CD4-positive, alpha-beta T cell treated with Interleukin-2 at 100 ng/mL for 4 hours (primary cell): ENCODE measurements at regions not wholly inside any gene's neighbourhood (a gene's known extent, or its start where the extent isn't known, plus 50 kb on each side); places are given as distances from the start of the nearest gene placed in this dataset.
A peak's percentile ranks its signal among the peaks of the same experiment; 100 is the strongest.

Experiments used
- DNase-seq: peaks from one replicate; pipeline ENCODE4 v3.0.0-alpha.2; 2020; ENCODE audit warnings: low spot score

DNA sequence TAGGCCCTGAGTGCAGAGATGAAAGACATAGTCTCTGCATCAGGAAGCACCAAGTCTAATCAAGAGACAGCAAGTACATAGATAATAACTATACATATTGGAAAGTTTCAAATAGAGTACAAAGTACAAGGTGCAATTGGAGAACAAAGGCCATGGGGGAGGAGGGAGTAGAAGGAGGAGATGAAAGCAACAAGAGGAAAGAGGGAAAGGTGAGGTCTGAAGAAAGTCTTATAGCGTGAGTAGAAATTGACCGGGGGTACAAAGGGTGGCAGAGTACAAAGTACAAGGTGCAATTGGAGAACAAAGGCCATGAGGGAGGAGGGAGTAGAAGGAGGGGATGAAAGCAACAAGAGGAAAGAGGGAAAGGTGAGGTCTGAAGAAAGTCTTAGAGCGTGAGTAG, 244.2 kb upstream of the JUN start:
- DNase-seq, result no peak

DNA sequence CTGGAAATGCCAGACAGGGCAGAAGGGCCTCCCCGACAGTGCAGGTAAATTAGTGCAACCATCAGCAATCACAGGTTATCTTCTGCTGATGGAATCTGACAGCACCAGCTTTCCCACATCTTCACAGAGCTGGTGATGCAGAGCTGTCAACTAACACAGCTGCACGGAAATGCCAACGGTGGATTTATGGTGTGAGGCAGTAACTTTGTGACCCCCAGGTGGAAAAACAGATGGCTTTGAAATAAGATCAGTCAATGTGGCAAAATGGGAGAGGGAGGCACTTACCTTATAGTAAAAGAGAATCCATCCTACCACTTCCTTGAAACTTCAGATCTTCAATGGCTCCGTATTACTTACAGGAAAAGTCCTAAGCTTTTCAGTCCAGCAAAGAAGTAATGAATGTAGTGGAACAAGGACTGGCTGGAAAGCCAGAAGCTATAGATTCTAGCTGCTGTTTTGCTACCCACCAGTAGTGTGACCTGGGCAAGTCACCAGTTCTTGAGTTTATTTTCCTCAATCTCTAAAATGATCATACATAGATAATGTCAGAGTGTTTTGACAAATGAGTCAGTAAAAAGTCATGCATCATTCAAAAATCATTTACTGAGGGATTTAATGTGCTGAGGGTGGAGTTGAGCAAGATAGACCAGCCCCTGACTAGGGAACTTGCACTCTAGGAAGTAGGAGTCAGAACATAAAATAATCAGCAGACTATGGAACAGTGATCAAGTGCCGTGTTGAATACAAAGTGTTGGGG, 245.7 kb upstream of the JUN start:
- no peak for DNase-seq

DNA sequence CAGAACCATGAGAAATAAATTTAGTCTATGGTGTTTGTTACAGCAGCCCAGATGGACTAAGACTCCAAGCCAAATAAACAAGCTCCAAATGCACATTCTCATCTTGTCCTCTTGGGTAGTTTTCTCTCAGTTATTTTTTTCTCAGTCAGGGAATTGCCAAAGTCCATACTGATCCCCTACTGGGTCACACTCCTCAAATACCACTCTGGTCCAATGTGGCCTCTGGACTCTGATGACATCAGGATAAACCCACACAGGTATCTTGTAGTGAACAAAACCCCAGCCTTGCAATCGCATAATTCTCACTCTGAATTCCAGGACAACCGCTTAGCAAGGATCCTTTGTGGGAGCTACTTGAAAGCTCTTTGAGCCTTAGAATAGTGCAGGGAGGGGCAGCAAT, 248.4 kb upstream of the JUN start:
- no peak for DNase-seq

DNA sequence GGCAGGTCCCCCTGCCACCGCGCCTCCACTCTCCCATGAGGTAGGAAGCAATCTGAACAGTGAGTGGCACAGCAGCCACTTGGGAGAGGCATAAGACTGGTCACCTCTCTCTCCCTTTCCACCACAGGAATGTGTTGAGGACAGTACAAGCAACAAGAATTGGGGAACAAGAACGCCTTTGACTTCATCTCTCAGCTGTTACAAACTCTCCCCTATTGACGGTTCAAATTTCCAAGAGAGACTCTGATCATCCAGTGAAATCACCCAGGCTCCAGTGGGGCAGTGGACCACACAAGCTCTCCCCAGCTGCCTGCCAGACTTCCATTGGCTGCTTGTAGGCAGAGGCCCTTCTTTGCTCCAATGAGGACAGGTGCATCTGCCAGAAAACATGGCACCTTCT, 249.9 kb upstream of the JUN start:
- no peak for DNase-seq

DNA sequence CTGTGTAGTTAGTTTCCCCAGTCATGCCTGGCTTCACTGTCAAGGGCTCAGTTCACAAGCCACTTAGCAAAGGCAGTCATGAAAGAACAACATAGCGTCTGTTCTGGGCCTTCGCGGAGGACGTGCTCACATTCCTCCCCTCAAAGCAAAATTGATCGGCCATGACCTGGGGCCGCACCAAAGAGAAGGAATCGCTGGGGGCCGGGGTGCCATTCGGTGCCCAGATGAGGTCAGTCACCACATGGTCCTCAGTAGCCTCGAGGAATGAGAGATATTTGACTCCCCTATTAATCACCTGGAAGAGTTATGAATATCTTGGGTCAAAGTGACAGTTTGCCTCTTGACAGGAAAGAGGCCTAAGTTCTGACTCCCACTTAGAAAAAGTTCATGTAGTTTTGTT, 251.1 kb upstream of the JUN start:
- DNase-seq, result no peak

DNA sequence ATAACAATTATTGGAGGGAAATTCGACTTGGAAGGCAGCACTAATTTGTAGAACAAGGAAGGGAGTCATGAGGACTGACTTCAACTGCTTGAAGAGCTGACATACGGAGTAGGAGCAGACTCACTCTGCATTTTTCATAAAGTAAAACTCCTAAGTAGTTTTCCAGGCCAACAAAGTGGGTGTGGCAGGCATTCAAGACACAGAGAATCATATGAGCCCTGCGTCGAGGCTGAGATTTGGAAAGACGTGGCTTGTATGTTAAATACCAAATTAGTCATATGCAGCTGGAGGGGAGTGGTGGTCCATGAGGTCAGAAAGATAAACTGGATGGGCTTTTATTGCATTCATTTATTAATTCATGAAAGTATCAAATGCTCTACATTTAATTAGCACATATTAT, 255.7 kb upstream of the JUN start:
- no peak for DNase-seq

DNA sequence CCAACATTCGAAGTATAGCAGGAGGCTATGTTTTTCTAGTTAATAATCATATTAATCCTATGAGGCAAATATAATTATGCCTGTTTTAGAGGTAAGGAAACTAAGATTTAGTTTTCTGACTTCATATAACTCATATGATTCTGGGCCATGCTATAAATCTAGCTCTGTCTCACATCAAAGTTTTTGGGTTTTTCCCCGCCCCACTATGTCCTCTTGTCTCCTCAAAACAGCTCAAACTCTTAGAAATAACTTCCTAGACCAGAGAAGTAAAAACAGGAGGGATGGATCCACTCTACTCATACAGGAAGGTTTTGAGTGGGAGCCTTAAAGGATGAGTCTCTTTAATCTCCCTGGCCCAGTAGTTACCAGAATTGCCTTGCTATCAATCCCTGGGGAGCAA, 256.4 kb upstream of the FGGY start:
- DNase-seq, result no peak

DNA sequence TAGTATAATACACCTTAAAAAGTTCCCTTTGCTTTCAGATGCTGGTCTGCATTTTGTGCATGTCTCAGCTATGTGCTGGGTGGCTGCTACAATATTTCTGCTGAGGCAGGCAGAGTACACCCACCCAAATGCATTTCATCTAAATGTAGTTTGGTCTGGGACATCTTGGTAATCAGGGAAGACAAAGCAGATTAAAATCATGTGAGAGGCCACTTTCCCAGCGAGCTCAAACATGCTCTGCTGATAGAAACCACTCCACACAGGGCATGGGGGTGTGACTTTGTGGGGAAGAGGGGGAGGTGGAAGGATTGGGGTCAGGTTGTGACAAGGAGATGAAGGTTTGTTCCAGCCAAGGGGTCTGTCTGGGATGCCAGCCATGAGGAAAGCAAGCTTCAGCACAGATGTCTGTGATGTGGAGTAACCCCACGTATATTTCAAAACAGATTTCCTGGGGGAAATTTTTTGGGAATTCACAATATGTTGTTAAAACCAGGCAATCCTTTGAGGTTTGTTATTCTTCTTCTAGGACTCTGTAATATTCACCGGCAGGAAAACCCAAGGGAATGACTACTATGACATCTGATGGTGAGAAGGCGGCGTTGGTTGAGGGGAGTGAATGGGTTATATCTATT, 255.1 kb upstream of the FGGY start:
- DNase-seq, result no peak

DNA sequence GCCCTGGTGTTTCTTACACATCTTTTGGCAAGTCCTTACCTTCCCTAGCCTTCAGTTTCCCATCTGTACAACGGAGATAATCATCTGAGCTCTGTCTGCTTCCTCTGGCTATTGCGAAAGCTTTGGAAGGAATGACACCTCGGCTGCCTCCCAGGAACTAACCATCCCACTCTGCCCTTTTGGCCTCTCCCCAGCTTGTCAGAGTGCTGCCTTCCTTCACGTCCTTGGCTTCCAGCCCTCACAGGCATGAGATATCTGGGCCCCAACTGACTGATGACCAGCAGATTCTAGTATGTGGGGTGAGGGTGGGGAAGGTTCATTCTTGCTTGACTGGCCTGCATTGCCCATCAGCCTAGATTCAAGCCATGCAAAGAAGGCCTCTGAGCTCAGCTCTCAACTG, 253.1 kb upstream of the FGGY start:
- no peak for DNase-seq

DNA sequence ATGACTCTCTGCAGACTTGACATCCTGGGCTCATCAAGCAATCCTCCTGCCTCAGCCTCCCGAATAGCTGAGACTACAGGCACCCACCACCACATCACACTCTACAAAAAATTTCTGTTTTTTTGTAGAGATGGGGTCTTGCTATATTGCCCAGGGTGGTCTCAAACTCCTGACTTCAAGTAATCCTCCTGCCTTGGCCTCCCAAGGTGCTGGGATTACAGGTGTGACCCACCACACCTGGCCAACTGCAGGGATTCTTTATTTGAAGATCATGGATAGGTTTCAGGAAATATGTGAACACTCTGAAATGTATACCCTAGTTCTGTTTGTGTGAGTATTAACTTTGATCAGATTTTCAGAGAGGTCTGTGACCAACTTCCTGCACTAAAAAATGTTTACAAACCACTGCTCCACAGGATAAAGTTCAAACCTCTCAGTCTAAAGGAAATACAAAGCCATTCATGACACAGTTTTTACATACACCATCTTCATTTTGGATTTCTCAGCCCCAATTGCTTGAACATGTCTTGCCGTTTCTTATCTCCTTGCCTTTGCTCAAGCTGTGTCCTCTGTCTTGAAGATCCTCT, 252.3 kb upstream of the FGGY start:
- peak; percentile 16 for DNase-seq

DNA sequence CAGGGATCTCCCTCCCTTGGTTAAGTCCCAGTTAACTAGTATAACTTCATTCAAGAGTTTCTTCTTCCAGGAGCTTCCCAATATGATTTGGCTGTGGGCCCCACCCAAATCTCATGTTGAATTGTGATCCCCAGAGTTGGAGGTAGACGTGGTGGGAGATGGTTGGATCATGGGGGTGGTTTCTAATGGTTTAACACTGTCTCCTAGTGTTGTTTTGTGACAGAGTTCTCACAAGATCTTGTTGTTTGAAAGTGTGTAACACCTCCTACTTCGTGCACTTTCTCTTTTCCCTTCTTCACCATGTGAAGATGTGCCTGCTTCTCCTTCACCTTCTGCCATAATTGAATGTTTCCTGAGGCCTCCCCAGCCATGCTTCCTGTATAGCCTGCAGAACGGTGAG, 251.8 kb upstream of the FGGY start:
- no peak for DNase-seq

DNA sequence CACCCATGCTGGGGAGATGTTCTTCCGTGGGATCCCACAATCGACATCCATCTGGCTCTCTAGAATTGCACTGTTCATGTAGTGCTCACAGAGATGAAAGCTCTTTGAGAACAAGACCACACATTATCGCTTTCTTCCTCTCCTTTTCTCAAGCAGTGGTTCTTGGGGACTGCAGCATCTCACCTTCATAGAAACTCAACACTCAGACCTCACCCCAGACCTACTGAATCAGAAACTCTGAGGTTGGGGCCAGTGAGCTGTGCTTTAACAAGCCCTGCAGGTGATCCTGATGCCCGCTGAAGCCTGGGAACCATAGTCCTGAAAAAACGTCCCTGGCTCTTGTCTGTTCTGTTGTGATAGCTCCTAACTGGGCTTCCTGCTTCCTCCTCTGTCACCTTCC, 251.3 kb upstream of the FGGY start:
- DNase-seq, result no peak

DNA sequence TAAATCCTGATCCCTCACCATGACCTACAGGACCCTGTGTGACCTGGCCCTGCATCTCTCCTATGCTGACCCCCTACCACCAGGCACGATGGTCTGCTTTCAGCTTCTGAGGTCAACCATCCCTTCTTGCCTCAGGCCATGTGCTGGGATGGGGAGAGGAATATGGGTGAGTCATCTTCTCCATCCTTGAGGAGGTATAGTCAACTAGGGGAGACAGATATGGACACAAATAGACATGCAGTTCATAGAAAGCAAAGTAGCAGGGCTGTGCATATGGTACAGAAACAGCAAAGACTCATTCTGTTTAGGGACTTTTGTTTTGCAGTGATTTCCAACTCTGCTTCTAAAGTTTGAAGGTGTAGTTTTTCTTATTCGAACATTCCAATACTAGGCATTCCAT, 250.8 kb upstream of the FGGY start:
- no peak for DNase-seq

DNA sequence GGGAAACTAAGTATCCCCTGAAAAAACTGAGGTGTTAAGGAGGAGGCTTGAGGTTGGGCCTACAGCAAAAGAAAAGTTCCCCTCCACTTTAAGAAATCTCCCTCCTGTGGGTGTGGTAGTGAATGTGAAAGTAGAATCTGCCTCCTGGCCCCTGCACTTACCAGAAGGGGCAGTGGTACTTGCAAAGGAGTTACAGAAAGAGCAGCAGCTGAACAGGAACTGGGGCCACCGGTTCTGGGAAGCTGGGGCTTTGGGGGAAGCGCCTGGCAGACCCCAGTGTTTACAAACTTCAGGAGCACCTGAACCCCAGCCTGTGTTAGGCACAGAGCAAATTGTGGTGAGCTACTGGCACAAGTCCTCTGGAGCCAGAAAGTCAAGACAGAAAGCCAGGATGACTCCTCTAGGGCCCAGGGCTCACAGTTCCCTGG, 250.2 kb upstream of the FGGY start:
- DNase-seq, result peak; percentile 45

DNA sequence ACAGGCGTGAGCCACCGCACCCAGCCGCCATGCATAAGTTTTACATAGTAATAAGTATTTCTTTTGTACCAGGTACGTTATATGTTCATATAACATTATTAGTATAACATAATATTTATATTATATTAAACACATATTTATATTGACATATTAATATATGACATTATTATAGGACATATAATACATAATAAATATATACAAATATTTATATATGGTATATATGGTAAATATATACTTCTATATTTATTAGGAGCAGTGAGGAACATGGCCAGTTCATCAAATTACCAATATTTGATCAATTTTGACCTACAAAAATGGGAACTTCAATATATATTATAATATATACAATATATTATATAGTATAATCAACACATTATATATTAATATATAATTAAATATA, 245.9 kb upstream of the FGGY start:
- no peak for DNase-seq

DNA sequence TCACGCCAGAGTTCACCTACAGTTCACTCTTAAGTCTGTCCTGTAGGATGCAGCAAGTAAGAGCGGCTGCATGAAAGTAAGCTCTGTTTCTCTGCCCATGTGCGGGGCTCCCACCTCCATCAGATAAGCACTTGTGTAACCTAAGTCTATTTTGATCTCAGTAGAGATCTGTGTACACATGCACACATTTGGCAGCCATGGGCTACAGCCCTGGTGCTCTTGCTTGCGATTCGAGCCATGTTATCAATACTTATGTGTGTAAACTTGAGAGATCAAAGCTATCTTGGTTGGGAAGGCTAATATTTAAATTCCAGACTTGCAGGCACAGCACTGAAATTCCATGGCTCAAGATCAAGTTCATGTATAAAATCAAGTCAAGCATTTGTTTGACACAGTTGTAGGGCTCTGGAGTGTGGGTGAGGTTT, 244.7 kb upstream of the FGGY start:
- no peak for DNase-seq

DNA sequence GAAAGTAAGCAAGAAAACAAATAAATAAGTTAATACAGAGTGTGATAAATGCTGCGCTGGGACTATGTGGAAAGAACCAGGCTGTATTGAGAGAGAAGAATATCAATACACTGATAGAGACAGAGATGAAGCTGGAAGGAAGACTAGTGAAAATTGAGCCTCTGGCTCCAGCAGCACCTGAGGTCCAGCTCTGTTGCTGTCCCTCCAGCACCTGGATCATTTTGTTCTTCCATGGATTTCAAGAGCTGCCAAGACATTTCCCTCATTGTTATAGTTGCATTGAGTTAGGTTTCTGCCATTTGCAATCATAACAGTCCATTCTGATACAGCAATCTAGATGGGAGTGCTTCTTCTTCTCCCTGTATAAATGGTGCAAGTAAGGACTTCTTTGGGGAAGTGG, 242.7 kb upstream of the FGGY start:
- DNase-seq, result no peak

DNA sequence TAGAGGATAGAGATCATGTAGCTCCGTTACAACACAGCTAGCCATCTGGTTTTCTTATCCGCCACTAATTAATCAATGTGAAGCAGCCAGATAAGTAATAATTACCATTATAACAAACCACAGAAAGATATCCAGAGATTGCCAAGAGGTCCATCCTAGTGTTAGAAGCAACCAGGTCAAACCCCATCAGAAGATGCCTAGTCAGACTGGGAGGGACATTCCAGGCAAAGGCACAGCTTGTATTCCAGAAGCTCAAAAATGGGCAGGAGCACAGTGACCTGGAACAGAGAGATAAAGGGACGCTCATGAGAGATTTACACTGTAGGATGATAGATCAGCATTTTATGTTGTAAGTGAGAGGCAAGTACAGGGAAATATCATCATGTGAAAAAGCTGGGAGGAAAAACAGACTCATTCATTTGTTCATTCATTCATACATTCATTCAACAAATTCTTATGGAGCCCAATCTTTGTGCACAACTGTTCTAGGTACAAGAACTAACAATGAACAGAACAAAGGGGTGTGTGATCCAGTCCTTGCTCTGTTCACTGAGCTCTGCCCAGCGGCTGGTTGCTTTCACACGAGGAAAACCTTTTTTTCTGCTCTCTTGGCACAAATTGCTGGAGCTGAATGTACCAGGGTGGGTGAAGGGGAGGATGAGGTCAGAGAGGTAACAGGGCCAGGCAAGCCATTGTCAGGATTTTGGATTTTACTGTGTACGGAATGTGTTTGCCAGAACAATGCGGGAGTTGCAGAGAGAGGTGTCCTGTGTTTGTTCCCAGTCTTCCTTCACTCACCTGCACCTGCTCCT, 240.8 kb upstream of the FGGY start:
- no peak for DNase-seq

DNA sequence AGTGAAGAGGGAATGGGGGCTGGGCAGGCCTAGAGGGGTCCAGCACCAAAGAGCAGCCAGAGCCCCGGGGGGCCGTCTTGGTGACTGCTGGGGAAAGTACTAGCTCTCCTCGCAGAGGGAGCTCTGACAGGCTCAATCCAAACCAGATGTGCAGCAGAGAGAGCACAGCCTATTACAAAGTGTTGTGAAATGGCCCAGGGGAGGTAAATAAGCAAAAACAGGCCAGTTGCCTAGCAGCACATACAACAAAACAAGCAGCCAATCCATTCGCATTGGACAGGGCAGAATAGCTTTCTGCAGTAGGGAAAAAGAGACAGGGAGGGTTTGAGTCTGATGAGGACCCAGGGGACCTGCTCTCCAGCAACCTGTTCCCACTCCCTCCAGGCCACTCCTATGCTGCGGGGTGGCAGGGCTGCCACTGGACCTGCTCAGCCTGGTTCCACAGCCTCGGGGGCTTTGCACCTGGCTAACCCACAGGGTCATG, 239.6 kb upstream of the FGGY start:
- no peak for DNase-seq

DNA sequence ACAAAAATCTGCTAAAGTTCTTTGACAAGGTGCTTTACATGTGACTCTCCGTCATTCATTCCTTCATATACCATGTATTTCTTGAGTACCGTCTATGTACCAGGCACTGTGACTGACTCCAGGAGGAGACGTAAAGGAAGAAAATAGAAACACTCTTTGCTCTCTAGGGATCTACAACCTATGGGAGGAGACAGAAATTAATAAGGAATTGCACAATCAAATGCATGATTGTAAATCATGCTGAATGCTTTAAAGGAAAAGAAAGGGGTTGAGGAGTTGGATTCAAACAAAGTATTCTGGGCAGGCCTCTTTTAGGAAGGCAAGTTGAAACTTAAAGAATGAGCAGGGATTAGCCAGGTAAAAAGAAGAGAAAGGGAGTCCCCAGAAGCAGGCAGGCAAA, 239.1 kb upstream of the FGGY start:
- DNase-seq, result no peak

DNA sequence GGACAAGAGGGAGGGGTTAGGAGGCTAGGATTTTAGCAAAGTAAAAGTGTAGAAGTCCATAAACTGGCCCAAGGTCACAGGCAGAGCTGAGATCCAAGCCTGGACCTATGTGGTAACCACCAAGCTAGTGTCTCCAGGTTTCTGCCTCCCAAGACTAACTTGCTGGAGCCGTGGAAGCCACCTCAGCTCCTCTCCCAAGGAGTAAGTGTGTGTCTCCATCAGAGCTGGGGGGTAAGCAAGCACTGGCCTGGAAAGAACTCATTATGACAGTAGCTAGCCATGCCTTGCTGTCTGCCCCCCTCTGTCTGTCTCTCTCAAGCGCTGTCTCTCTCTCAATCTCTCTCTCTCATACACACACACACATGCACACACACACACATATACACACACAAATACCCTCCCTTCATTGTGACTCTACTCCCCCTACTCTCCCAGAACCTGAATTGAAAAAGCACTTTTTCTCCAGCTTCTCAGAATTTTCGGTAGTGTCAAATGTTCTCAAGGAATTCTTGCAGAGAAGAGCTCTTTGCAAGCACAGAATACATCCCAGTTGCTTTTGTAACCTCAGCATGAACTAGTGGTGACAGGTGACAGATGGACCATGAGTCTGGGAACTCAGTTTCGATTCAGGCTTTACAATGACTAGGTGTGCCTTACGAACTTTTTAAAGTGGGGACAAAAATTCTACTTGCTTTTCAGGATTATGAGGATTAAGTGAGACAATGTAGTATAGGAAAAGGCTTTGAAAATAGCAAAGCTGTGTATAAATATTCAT, 238.0 kb upstream of the FGGY start:
- no peak for DNase-seq

DNA sequence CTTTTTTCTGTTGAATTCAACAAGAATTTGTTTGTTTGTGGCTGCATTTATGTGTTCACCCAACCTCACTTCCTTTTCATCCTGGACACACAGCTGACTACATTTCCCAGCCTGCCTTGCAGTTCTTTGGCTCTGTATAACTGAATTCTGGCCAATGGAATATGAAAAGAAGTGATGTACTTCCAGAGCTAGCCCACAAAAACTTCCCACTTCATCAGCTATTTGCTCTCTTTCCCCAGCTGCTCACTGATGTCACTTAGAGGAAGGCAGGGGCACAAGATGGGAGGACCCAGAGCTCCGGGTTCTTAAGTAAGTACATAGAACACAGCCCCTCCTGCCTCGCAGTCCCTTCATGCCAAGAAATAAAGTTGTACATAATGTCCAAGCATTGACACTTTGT, 235.0 kb upstream of the FGGY start:
- DNase-seq, result no peak
